Effector memory CD8-positive, alpha-beta T cell (primary cell): ENCODE measurements at regions not wholly inside any gene's neighbourhood (a gene's known extent, or its start where the extent isn't known, plus 50 kb on each side); places are given as distances from the start of the nearest gene placed in this dataset.

Experiments
- ATAC-seq: fragments of 150-1000 bp; cut with Tn5 transposase; replicated peaks from 2 replicates; pipeline ENCODE4 v1.10.0; 2021; ENCODE audit warnings: mild to moderate bottlenecking, moderate library complexity
- DNase-seq, 3 experiments: peaks; one replicate each; pipeline ENCODE4 v3.0.0; 2021
- H3K27ac Mint-ChIP-seq, 2 donors: one replicate each; pipeline ENCODE4 v1.8.0; 2022; ENCODE audit warnings: mild to moderate bottlenecking in 2 of 2, mixed read lengths in 2 of 2, moderate library complexity in 2 of 2
- H3K27me3 Mint-ChIP-seq, 2 donors: one replicate each; pipeline ENCODE4 v1.8.0; 2022; ENCODE audit warnings: mixed read lengths in 2 of 2
- H3K36me3 Mint-ChIP-seq: one replicate; pipeline ENCODE4 v1.8.0; 2022; ENCODE audit warnings: mild to moderate bottlenecking, moderate library complexity, mixed read lengths; ENCODE audit not compliant: insufficient read depth
- H3K4me1 Mint-ChIP-seq, 2 donors: one replicate each; pipeline ENCODE4 v1.8.0; 2022; ENCODE audit warnings: low read depth in 2 of 2, mixed read lengths in 2 of 2
- H3K4me3 Mint-ChIP-seq, 2 donors: one replicate each; pipeline ENCODE4 v1.8.0; 2022; ENCODE audit warnings: mild to moderate bottlenecking in 2 of 2, mixed read lengths in 2 of 2, moderate library complexity in 2 of 2
- H3K9me3 Mint-ChIP-seq, 2 donors: one replicate each; pipeline ENCODE4 v1.8.0; 2022; ENCODE audit warnings: mixed read lengths in 2 of 2

DNA sequence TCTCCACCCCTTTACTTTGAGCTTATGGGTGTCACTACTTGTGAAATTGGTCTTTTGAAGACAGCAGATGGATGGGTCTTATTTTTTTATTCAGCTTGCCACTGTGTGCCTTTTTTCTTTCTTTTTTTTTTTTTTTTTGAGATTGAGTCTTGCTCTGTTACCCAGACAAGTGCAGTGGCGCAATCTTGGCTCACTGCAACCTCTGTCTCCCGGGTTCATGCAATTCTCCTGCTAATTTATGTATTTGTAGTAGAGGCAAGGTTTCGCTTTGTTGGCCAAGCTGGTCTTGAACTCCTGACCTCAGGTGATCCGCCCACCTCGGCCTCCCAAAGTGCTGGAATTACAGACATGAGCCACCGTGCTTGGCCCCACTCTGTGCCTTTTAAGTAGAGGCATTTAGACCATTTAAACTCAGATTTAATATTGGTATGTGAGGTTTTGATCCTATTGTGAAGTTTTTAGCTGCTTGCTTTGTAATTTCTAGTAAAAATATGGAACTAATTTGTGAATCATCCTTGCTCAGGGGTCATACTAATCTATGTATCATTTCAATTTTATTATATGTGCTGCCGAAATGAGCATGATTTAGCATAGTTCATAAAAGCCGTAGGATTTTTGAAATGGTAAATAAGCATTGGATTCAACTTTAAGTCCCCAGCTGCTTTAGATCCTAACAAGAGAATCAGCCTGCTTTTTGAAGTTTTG, 584.5 kb downstream of the SLITRK1 start:
- Mint-ChIP-seq H3K4me1 (no peaks in the 10 kb centered on the region), H3K4me3 (no peak overlapping the region), H3K27ac (no peak overlapping the region), H3K36me3 (no peaks in the 10 kb centered on the region), H3K9me3 (peaks cover 0 to 4% of the 10 kb centered on the region in 2 donors), H3K27me3 (no peaks in the 10 kb centered on the region)
- ATAC-seq (no peak), DNase-seq (no peak)

DNA sequence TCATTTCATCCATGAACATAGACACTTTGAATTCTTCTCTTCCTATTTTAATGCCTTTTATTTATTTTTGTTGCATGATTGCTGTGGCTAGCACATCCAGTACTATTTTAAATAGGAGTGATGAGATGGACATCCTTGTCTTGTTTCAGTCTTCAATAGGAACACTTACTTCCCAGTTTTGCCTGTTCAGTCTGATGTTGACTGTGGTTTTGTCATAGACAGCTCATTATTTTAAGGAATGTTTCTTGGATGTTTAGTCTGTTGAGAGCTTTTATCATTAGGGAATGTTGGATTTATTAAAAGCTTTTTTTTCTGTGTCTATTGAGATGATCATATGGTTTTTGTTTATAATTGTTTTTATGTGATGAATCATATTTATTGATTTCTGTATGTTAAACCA, 586.6 kb downstream of the SLITRK1 start:
- no peak overlapping the region for H3K27ac Mint-ChIP-seq
- DNase-seq: no peak
- ATAC-seq: no peak

DNA sequence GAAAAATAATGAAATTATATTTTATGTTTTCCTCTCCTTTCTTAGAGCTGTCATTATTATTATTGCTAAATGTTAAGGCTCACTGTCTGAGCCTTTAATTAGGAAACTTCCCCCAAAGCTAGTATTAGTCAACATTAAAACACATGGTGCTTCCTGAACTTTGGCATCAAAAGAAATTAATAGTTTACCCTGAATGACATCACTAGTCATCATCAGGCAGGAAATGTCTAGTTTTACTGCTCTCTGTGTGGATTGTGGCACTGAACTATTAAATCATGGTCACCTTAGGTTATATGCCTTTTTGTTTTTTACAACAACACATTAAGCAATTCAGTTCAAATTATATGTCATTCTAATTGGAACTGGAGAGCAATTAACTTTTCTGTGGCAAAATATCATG, 595.5 kb downstream of the SLITRK1 start:
- ATAC-seq (no peak), DNase-seq (no peak)
- Mint-ChIP-seq H3K4me3 (no peak overlapping the region), H3K4me1 (no peaks in the 10 kb centered on the region), H3K36me3 (no peaks in the 10 kb centered on the region), H3K9me3 (peaks cover 0 to 2% of the 10 kb centered on the region in 2 donors), H3K27me3 (no peaks in the 10 kb centered on the region), H3K27ac (no peak overlapping the region)

More for the DNA sequence above, 586.6 kb downstream of the SLITRK1 start:
- no peaks in the 10 kb centered on the region for H3K36me3 Mint-ChIP-seq
- H3K4me3 Mint-ChIP-seq: no peak overlapping the region
- peaks cover 0 to 4% of the 10 kb centered on the region in 2 donors for H3K9me3 Mint-ChIP-seq
- no peaks in the 10 kb centered on the region for H3K4me1 Mint-ChIP-seq
- H3K27me3 Mint-ChIP-seq: no peaks in the 10 kb centered on the region

DNA sequence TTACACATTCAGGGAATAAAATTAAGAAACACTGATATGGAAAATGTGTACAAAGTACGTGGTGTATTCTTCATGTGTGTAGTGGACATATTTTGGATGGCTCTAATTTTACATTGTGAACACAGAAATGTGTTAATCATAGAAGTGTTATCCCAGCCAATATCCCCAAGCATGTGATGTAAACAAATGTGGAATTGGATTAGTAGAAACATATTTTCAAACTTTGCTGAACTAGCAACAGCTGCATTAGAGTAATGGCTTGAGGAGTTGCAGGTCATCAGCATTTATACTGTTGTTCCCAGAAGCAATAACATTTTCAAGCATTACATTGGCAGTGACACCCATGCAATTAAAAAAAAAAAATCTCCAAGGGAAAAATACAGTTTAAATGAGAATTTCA, 600.6 kb downstream of the SLITRK1 start:
- Mint-ChIP-seq H3K27ac (no peak overlapping the region), H3K27me3 (no peaks in the 10 kb centered on the region), H3K36me3 (no peaks in the 10 kb centered on the region), H3K4me3 (no peak overlapping the region), H3K9me3 (peaks cover 0 to 5% of the 10 kb centered on the region in 2 donors), H3K4me1 (no peaks in the 10 kb centered on the region)
- ATAC-seq (no peak), DNase-seq (no peak)

DNA sequence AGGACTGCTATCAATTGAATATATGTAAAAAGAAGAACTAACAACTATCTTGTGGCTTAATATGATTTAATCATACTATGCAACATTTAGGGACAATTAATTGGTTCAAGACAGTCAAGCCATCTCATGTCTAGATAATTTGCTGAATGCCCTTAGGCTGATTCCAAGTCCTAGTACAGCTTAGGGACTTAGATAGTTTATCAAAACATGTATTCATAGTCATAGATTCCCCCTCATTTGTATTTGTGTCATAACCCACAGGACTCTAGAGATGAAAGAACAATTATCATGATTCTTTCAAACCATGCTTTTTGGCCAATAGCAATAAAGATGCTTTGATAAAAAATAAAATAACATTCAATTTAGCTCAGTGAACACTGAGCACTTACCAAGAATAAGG, 607.6 kb downstream of the SLITRK1 start:
- H3K4me1 Mint-ChIP-seq: no peaks in the 10 kb centered on the region
- no peaks in the 10 kb centered on the region for H3K27me3 Mint-ChIP-seq
- peaks cover 0 to 4% of the 10 kb centered on the region in 2 donors for H3K9me3 Mint-ChIP-seq
- DNase-seq: no peak
- no peak for ATAC-seq
- H3K36me3 Mint-ChIP-seq: peaks cover 2% of the 10 kb centered on the region
- H3K4me3 Mint-ChIP-seq: no peak overlapping the region
- H3K27ac Mint-ChIP-seq: no peak overlapping the region

DNA sequence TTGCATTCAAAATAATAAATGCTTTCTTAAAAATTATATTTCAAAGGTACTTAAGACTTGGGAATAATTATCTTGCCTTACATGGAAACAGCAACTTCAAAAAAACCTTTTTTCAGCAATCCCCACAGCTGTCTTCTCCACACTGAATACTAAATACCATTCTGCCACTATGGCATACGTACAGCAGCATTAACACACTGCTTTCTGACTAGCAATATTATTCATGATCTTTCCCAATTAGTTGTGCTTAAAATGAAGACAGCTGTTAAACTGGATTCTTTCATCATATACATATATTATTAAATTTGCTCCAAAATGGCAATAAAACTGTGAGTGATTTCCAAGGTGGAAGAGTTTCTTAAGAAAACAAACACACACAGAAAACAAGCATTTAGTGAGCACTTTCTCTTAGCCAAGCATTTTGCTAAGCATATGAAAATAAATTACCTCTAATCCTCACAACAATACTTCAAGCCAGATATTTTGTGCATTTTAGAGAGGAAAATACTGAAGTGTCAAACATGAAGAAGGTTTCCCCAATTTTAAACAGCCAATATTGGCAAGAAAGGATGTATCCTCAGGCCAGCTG, 609.5 kb downstream of the SLITRK1 start:
- no peaks in the 10 kb centered on the region for H3K4me1 Mint-ChIP-seq
- H3K4me3 Mint-ChIP-seq: no peak overlapping the region
- DNase-seq (no peak), ATAC-seq (no peak)
- H3K27ac Mint-ChIP-seq: no peak overlapping the region
- H3K27me3 Mint-ChIP-seq: no peaks in the 10 kb centered on the region
- H3K36me3 Mint-ChIP-seq: peaks cover 2% of the 10 kb centered on the region
- peaks cover 0 to 5% of the 10 kb centered on the region in 2 donors for H3K9me3 Mint-ChIP-seq

DNA sequence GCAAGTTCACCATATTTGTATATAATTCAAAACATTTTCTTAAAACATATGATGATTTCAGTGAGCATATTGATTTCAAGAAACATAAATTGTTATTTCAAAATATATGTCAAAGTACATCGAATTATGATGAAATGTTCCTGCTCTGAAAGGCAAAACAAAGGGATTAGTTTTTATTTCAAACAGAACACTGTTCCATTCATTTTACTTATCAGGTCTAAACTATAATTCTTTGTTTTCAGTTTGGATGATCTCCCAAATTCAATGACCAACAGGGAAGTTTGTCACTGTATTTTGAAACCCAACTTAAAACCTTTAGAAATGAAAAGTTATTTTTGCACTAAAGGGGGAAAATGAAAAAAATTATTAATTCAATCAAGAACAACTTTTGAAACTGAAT, 610.2 kb downstream of the SLITRK1 start:
- Mint-ChIP-seq H3K27ac (no peak overlapping the region), H3K27me3 (no peaks in the 10 kb centered on the region), H3K9me3 (peaks cover 0 to 5% of the 10 kb centered on the region in 2 donors), H3K4me1 (no peaks in the 10 kb centered on the region), H3K36me3 (peaks cover 2% of the 10 kb centered on the region), H3K4me3 (no peak overlapping the region)
- no peak for ATAC-seq
- no peak for DNase-seq

DNA sequence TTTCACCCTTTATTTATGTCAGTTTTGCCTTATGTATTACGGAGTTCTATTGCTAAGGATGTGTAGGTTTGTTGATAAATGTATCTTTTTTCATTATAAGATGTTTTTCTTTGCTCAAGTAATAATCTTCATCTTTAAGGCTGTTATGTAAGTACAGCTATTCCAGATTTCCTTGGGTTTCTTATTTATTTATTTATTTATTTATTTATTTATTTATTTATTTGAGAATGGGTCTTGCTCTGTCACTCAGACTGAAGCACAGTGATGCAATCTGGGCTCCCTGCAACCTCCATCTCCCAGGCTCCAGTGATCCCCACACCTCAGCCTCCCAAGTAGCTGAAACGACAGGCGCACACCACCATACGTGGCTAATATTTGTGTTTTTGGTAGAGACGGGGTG, 617.0 kb downstream of the SLITRK1 start:
- Mint-ChIP-seq H3K27ac (no peak overlapping the region), H3K4me3 (no peak overlapping the region), H3K36me3 (no peaks in the 10 kb centered on the region), H3K27me3 (no peaks in the 10 kb centered on the region), H3K4me1 (no peaks in the 10 kb centered on the region), H3K9me3 (peaks cover 0 to 7% of the 10 kb centered on the region in 2 donors)
- no peak for DNase-seq
- no peak for ATAC-seq

DNA sequence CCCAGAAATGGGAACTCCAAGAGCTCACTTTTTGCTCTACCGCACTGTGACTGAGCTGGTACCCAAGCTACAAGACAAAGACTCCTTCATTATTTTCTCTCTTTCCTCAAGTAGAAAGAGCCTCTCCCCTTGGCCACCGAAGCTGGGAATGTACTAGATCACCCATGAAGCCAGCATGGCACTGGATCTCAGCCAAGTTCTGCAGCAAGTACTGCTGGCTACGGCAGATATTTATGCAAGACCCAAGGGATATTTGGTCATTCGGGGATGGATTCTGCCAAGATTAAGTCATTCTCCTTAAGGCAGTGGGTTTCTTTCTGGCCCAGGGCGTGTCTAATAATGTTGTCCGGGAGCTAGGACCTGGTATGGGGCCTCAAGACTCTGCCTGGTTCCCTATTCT, 633.5 kb downstream of the SLITRK1 start:
- no peak for DNase-seq
- ATAC-seq: no peak
- H3K4me1 Mint-ChIP-seq: no peaks in the 10 kb centered on the region
- H3K36me3 Mint-ChIP-seq: no peaks in the 10 kb centered on the region
- H3K9me3 Mint-ChIP-seq: peaks cover 8 to 12% of the 10 kb centered on the region in 2 donors
- H3K27ac Mint-ChIP-seq: no peak overlapping the region
- no peaks in the 10 kb centered on the region for H3K27me3 Mint-ChIP-seq
- no peak overlapping the region for H3K4me3 Mint-ChIP-seq

DNA sequence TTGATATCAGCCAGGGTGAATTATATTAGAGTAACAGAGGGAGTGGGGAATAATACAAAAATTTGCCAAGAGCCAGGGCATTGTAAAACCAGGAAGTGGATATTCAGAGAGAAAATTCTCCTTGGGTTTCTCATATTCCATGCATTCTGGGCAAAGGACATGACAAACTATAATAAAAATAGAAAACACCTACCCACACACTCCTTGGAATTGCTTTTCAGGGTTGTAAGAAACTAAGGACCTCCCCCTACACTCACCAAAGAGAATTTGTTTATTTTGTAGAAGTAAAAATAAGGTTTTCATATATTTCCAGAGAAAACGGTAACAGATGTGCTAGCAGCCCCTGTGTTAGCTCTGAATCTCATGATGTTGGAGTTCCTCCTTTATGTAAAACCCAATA, 649.6 kb downstream of the SLITRK1 start:
- DNase-seq (no peak), ATAC-seq (no peak)
- Mint-ChIP-seq H3K4me1 (no peaks in the 10 kb centered on the region), H3K4me3 (no peak overlapping the region), H3K27ac (no peak overlapping the region), H3K27me3 (no peaks in the 10 kb centered on the region), H3K36me3 (no peaks in the 10 kb centered on the region), H3K9me3 (peaks cover 4 to 10% of the 10 kb centered on the region in 2 donors)

DNA sequence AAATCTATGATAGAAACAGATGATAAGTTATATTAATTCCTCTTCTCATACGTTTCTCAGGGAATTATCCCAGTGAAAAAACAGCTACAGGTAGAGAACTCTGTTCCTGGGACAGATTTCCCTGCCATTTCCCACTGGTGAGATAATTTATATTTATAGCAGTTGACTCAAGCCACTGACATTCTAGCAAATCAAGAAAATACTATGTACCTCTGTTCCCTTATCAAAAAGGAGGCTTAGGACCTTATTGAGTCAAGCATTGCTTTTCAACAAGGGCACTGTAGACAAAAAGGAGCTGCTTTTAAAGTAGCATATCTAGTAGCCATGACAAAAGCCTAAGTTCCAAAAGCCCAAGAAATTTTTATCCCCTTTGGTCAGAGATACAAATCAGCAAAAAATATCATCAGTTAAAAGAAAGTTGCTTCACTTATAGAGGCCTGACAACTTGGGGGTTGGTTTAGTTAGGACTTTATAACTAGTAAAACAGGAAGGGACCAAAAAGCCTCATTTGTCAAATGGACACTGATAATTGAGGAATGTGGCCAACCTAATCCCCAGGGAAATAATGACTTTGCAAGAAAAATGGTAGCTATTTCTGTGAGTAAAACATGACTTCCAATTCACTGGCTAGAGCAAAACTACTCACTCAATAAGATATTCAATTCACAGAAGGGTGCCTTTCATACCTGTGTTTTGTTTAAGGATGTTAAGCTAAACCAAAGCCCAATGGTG, 652.5 kb downstream of the SLITRK1 start:
- DNase-seq (no peak), ATAC-seq (no peak)
- no peaks in the 10 kb centered on the region for H3K9me3 Mint-ChIP-seq
- no peak overlapping the region for H3K27ac Mint-ChIP-seq
- H3K4me3 Mint-ChIP-seq: no peak overlapping the region
- no peaks in the 10 kb centered on the region for H3K4me1 Mint-ChIP-seq
- no peaks in the 10 kb centered on the region for H3K36me3 Mint-ChIP-seq
- H3K27me3 Mint-ChIP-seq: no peaks in the 10 kb centered on the region

DNA sequence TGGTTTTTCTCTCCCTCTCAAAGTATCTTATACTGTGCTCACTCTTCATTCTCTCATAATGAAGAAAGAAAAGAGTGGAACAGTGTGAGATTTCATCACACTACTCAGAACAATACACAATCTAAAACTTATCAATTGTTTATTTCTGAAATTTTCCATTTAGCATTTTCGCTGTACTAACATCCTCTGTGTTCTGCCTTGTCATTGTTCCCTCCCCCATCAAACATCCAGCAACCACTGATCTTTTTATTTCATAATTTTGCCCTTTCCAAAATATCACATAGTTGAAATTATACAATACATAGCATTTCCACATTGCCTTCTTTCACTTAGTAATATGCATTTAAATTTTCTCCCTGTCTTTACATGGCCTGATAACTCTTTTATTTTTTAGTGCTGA, 658.7 kb downstream of the SLITRK1 start:
- Mint-ChIP-seq H3K4me3 (no peak overlapping the region), H3K36me3 (no peaks in the 10 kb centered on the region), H3K9me3 (peaks cover 0 to 1% of the 10 kb centered on the region in 2 donors), H3K27me3 (no peaks in the 10 kb centered on the region), H3K4me1 (no peaks in the 10 kb centered on the region), H3K27ac (no peak overlapping the region)
- no peak for DNase-seq
- ATAC-seq: no peak

DNA sequence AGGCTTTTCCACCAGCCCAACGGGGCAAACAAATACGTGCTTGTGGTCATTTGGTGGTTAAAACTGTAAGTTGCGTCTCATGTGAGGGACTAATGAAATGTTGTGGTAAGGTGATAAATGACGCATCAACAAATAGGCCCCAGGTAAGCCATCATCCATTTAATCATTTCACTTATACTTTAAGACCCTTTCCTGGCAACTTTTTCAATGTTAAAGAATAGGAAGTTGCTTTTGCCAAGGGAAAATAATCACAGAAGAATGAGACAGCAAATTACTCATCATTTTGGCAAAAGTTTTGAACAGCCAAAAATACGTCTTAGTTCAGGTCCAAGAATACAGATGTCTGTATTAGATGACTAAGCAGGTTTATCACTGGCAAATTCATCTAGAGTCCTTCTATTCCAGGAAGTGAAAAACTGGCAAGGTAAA, 660.4 kb downstream of the SLITRK1 start:
- Mint-ChIP-seq H3K4me1 (no peaks in the 10 kb centered on the region), H3K27me3 (no peaks in the 10 kb centered on the region), H3K4me3 (no peak overlapping the region), H3K36me3 (no peaks in the 10 kb centered on the region), H3K27ac (no peak overlapping the region), H3K9me3 (peaks cover 0 to 2% of the 10 kb centered on the region in 2 donors)
- DNase-seq (no peak), ATAC-seq (no peak)

DNA sequence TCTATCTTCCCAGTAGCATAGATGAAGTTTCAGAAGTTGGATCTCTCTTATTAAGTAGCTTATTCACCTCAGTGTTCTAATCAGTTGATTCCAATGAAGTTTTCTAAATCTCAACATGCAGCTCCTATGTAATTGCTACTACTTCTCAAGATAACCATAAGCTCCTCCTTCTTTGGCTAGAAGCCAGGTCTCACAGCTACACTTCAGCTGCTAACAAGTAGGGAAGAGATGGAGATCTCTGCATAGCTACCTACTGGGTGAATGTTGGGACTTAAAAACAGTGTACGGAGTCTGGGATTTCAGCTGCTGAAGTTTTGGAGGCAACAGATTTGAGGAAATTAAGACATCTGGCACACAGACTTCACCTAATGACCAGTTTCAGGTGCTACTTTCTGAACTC, 661.0 kb downstream of the SLITRK1 start:
- ATAC-seq (no peak), DNase-seq (no peak)
- Mint-ChIP-seq H3K36me3 (no peaks in the 10 kb centered on the region), H3K4me3 (no peak overlapping the region), H3K9me3 (peaks cover 0 to 2% of the 10 kb centered on the region in 2 donors), H3K4me1 (no peaks in the 10 kb centered on the region), H3K27me3 (no peaks in the 10 kb centered on the region), H3K27ac (no peak overlapping the region)
